HG02981 (cell line): ENCODE measurements at regions not wholly inside any gene's neighbourhood (a gene's known extent, or its start where the extent isn't known, plus 50 kb on each side); places are given as distances from the start of the nearest gene placed in this dataset.

ENCODE experiments used
- ATAC-seq: cut with Tn5 transposase; IDR thresholded peaks from one replicate; pipeline ENCODE4 v1.9.1; 2021; ENCODE audit warnings: mild to moderate bottlenecking, moderate library complexity; ENCODE audit not compliant: unreplicated experiment

GRCh38 chr19:31096062-31096830 is 253.0 kb downstream of the TSHZ3 start:
- ATAC-seq = no peak

DNA sequence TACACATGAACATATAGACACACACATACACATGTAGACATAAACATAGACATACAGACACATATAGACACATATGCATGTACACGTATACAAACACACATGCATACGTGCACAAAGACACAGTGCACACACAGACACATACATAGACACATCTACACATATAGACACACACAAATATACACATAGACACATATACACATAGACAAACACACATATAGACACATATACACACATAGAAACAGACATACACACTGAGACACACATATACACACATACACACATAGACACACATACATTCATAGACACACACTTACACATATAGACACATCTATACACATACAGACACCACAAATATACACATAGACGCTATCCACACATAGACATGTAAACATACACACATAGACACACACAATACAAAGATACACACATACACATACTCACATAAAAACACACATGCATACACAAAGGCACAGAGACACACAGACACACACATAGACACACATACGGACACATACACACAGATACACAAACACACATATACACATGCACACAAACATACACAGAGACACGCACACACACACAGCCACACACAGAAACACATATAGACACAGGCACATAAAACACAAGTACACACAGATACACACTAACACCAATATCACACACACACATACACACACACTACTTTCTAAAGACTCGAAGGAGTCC is 254.0 kb downstream of the TSHZ3 start:
- ATAC-seq = no peak

DNA sequence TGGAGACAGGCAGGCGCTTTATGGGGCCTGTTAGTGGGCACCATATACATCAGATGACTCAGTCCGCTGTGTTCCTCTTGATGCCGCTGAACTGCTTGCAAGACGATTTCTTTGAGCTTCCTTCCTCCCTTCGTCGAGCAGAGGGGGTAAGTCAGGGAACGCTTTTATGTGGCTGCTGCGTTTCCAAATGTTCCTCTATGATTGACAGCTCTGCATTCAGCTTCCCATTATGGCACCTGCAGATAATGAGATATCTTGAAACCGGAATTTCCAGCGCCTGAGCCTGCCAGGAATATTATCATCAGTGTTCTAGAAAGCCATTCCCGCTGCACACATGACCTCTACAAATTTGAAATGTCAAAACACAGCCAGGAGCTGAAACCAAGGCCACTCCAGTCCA is 257.0 kb downstream of the TSHZ3 start:
- no peak for ATAC-seq

- ATAC-seq = no peak
Measured at GRCh38 chr19:31089681-31090080, 259.6 kb downstream of the TSHZ3 start.

GRCh38 chr19:31085125-31085524 is 264.1 kb downstream of the TSHZ3 start:
- no peak for ATAC-seq

DNA sequence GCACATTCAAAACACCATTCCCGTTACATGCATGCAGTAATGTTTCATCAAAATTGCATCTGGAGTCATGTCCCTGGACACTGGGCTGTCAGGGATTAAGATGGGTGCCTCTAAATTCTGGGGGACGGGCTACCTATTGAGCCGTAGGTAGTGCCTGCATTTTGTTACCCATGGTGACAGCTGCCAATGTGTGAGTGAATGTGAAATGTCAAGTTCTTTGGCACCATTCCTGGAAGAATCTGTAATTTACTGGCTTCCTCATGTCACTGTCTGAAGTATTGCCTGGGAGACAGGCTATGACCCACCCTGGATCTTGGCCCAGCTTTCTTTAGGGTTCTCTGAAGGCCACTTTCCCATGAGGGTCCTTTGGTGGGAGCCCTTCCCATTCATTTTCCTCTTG is 266.1 kb downstream of the TSHZ3 start:
- no peak for ATAC-seq

- ATAC-seq = no peak
Measured at GRCh38 chr19:31075146-31075655, 274.0 kb downstream of the TSHZ3 start.

DNA sequence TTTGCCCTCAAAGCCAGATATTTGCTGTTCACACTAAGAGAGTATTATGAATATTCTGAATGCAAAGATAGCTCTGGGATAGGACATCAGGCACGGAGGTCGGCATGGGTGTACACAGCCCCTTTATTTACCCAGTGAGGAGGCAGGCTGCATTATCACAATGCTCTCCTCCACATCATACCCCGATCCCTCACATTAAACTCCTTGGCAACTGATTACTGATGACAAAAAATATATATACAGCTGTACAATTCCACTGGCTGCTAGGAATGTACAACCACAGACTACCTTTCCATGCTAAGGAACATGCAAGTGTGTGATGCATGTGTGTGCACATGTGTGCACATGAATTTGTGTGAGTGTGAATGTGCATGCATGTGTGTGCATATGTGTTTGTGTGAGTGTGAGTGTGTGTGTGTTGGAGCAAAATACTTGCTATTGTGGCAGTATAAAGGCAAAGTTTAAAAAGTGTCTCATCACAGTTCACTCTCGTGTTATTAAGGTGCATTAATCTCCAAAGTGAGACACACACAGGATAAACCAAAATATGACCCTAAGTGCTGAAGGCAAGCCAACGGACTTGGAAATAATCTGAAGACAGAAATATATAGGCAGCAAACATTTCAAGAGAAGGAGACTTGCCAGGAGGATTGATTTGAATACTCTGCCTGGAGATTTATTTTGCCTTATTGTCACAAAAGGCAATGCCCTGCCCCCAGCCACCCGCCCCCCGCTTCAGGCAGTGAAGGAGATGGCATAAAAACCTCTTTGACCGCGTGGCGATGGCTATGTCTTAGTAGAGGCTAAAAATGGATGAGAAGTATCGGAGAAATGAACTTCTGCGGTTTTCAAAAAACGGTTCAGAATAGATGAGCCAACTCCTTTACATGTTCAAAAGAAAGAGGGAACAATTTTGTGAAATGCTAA is 274.8 kb downstream of the TSHZ3 start:
- ATAC-seq = no peak

- ATAC-seq = no peak
Measured at GRCh38 chr19:31073485-31074198, 275.6 kb downstream of the TSHZ3 start.

- no peak for ATAC-seq
Measured at GRCh38 chr19:31072451-31072850, 276.8 kb downstream of the TSHZ3 start.

GRCh38 chr19:31071136-31071855 is 277.9 kb downstream of the TSHZ3 start:
- ATAC-seq = no peak

GRCh38 chr19:31070146-31071065 is 278.8 kb downstream of the TSHZ3 start:
- ATAC-seq = no peak

- ATAC-seq = no peak
Measured at GRCh38 chr19:31068268-31068667, 281.0 kb downstream of the TSHZ3 start.

- no peak for ATAC-seq
Measured at GRCh38 chr19:31066385-31066784, 282.9 kb downstream of the TSHZ3 start.

- no peak for ATAC-seq
Measured at GRCh38 chr19:31064491-31064890, 284.7 kb downstream of the TSHZ3 start.

DNA sequence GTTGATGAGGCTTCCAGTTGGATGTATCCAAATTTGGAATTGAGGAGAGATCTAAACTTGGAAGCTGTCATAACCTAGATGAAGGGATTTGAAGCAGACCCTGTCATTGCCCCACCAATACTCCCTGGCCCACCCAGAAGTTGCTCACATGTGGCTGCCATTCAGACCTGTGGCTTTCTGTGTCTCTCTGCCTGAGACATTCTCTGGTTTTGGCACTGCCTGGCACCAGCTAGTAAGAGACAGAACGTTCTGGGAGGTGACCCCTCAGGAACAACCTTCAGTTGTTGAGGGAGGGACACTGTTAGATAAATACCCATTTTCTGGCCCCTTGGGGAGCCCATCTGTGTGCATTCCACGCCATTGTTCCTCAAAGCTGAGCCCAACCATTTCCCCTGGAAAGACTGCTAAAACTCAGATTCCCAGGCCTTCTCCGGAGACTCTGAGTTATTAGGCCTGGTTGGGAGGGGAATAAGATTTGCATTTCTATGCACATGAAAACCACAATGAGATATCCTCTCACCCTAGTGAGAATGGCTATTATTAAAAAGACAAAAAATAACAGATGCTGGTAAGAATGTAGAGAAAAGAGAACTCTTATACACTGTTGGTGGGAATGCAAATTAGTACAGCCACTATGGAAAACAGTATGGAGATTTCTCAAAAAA is 290.4 kb downstream of the TSHZ3 start:
- no peak for ATAC-seq

DNA sequence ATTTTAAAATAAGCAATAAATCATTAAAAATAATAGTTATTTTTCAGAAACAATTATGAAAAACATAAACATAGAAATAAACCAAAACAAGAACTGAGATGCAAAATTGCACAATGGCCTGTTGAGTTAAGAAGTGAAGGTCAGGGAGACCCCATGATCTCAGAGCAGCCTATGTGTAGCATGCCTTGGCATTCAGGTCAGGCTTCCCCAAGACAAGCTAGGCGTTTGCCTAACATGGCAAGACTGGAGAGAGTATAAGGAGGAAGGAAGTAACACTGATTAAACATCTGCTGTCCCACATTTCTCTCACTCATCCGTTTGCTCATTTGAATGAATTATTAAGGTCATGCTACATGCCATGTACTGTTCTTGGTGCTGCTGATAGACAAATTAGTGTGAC is 291.8 kb downstream of the TSHZ3 start:
- ATAC-seq = no peak

- ATAC-seq = no peak
Measured at GRCh38 chr19:31055454-31055853, 293.8 kb downstream of the TSHZ3 start.
